ENCODE measurements at regions not wholly inside any gene's neighbourhood (a gene's known extent, or its start where the extent isn't known, plus 50 kb on each side); places are given as distances from the start of the nearest gene placed in this dataset.

GRCh38 chr1:244915736-244916135 is 51.4 kb upstream of the HNRNPU start:
- no peak for DNase-seq (ENCODE audit: low spot score)
- in situ Hi-C loops (cut with MboI; ENCODE audit: low pct_unique_long_range_greater_than_20kb, low sequenced_read_pairs, unreplicated experiment) = no loop called here
- TF ChIP-seq CTCF (IDR thresholded peaks at IDR 0.05; ENCODE audit: extremely low read depth, insufficient read depth, missing control alignments) = no peak

- DNase-seq (ENCODE audit: low spot score) = no peak
- in situ Hi-C loops (cut with MboI; ENCODE audit: low pct_unique_long_range_greater_than_20kb, low sequenced_read_pairs, unreplicated experiment) = no loop called here
- TF ChIP-seq CTCF (IDR thresholded peaks at IDR 0.05; ENCODE audit: extremely low read depth, insufficient read depth, missing control alignments) = no peak
Measured at GRCh38 chr1:244914761-244915160, 50.4 kb upstream of the HNRNPU start.

All from GM13977 (cell line).